SK-N-SH treated with all-trans-retinoic acid at 6 μM for 48 hours (cell line): ENCODE measurements at regions not wholly inside any gene's neighbourhood (a gene's known extent, or its start where the extent isn't known, plus 50 kb on each side); places are given as distances from the start of the nearest gene placed in this dataset.

ENCODE experiments used
- ATAC-seq: fragments of 200-7000 bp; cut with Tn5 transposase; 3 replicates; pipeline ENCODE4 v1.9.1; 2020; ENCODE audit warnings: mild to moderate bottlenecking, moderate library complexity
- ARNTL ChIP-seq: fragments of 450-650 bp; formaldehyde crosslinking; IDR thresholded peaks from 2 replicates; pipeline ENCODE4 v1.5.0; 2020; ENCODE audit warnings: low read depth, mild to moderate bottlenecking, moderate library complexity, borderline replicate concordance
- BACH2 ChIP-seq: fragments of 250-450 bp; sonication (Bioruptor Pico); IDR thresholded peaks from 2 replicates; pipeline ENCODE4 v1.9.0; 2021; ENCODE audit warnings: mild to moderate bottlenecking, borderline replicate concordance
- CSDC2 ChIP-seq: fragments of 250-450 bp; sonication (Bioruptor Pico); IDR thresholded peaks from 2 replicates; pipeline ENCODE4 v1.5.0; 2020; ENCODE audit warnings: mild to moderate bottlenecking, moderate library complexity
- CSRNP3 ChIP-seq: fragments of 250-450 bp; sonication (Bioruptor Pico); IDR thresholded peaks from 2 replicates; pipeline ENCODE4 v1.5.1; 2021; ENCODE audit warnings: mild to moderate bottlenecking, moderate library complexity
- ESRRG ChIP-seq: fragments of 250-450 bp; sonication (Bioruptor Pico); IDR thresholded peaks from 2 replicates; pipeline ENCODE4 v1.6.1; 2021; ENCODE audit warnings: mild to moderate bottlenecking
- GLIS3 ChIP-seq: fragments of 250-450 bp; sonication (Bioruptor Pico); IDR thresholded peaks from 2 replicates; pipeline ENCODE4 v1.5.0; 2020; ENCODE audit warnings: mild to moderate bottlenecking, moderate library complexity
- ISL1 ChIP-seq: fragments of 250-450 bp; sonication (Bioruptor Pico); IDR thresholded peaks from 2 replicates; pipeline ENCODE4 v2.1.2; 2022; ENCODE audit warnings: mild to moderate bottlenecking, moderate library complexity
- OSR1 ChIP-seq: fragments of 250-450 bp; sonication (Bioruptor Pico); IDR thresholded peaks from 2 replicates; pipeline ENCODE4 v1.8.0; 2022; ENCODE audit warnings: moderate library complexity, mild to moderate bottlenecking, inconsistent platforms
- POU6F1 ChIP-seq: fragments of 250-450 bp; sonication (Bioruptor Pico); IDR thresholded peaks from 2 replicates; pipeline ENCODE4 v1.8.0; 2021; ENCODE audit warnings: low read depth, mild to moderate bottlenecking, moderate library complexity, borderline replicate concordance
- PPARA ChIP-seq: fragments of 250-450 bp; sonication (Bioruptor Pico); IDR thresholded peaks from 2 replicates; pipeline ENCODE4 v1.5.0; 2020; ENCODE audit warnings: mild to moderate bottlenecking, borderline replicate concordance
- RARB ChIP-seq: fragments of 250-450 bp; sonication (Bioruptor Pico); IDR thresholded peaks from 2 replicates; pipeline ENCODE4 v1.8.0; 2021; ENCODE audit warnings: mild to moderate bottlenecking, moderate library complexity
- SNAI2 ChIP-seq: fragments of 250-450 bp; sonication (Bioruptor Pico); IDR thresholded peaks from 2 replicates; pipeline ENCODE4 v1.5.0; 2020; ENCODE audit warnings: mild to moderate bottlenecking, moderate library complexity
- TCF4 ChIP-seq: fragments of 250-450 bp; sonication (Bioruptor Pico); IDR thresholded peaks from 2 replicates; pipeline ENCODE4 v1.8.0; 2021; ENCODE audit warnings: mild to moderate bottlenecking, moderate library complexity, borderline replicate concordance
- TOX ChIP-seq: fragments of 250-450 bp; sonication (Bioruptor Pico); IDR thresholded peaks from 2 replicates; pipeline ENCODE4 v1.8.0; 2021; ENCODE audit warnings: mild to moderate bottlenecking, moderate library complexity, borderline replicate concordance
- TSHZ2 ChIP-seq: fragments of 250-450 bp; sonication (Bioruptor Pico); IDR thresholded peaks from 2 replicates; pipeline ENCODE4 v1.5.0; 2020; ENCODE audit warnings: mild to moderate bottlenecking, moderate library complexity
- ZC3H10 ChIP-seq: fragments of 250-450 bp; sonication (Bioruptor Pico); IDR thresholded peaks from 2 replicates; pipeline ENCODE4 v1.5.1; 2021; ENCODE audit warnings: mild to moderate bottlenecking, moderate library complexity
- ZFP3 ChIP-seq: fragments of 250-450 bp; sonication (Bioruptor Pico); IDR thresholded peaks from 2 replicates; pipeline ENCODE4 v1.5.0; 2020; ENCODE audit warnings: mild to moderate bottlenecking, moderate library complexity
- ZFP30 ChIP-seq: fragments of 450-650 bp; formaldehyde crosslinking; IDR thresholded peaks from 2 replicates; pipeline ENCODE4 v1.5.0; 2022; ENCODE audit warnings: mild to moderate bottlenecking, moderate library complexity
- ZNF565 ChIP-seq: fragments of 450-650 bp; formaldehyde crosslinking; conservative IDR thresholded peaks from 2 replicates; pipeline ENCODE4 v1.5.0; 2020; ENCODE audit warnings: low read depth, mild to moderate bottlenecking, moderate library complexity
- ZNF70 ChIP-seq: fragments of 450-650 bp; formaldehyde crosslinking; IDR thresholded peaks from 2 replicates; pipeline ENCODE4 v1.5.0; 2020; ENCODE audit warnings: mild to moderate bottlenecking, moderate library complexity
- ZNF8 ChIP-seq: fragments of 450-650 bp; formaldehyde crosslinking; IDR thresholded peaks from 2 replicates; pipeline ENCODE4 v1.5.0; 2020; ENCODE audit warnings: mild to moderate bottlenecking, moderate library complexity

- ATAC-seq, result no peak
- TF ChIP-seq PPARA (CRISPR knock-in tag), result no peak
- TF ChIP-seq SNAI2, result no peak
- TF ChIP-seq ZFP3 (CRISPR knock-in tag), result no peak
- TF ChIP-seq TCF4 (CRISPR knock-in tag), result no peak
- no peak for TF ChIP-seq OSR1 (CRISPR knock-in tag)
- TF ChIP-seq TSHZ2 (CRISPR knock-in tag), result no peak
- TF ChIP-seq CSDC2 (CRISPR knock-in tag), result no peak
- TF ChIP-seq ZFP30, result no peak
- no peak for TF ChIP-seq TOX (CRISPR knock-in tag)
These were observed 365.6 kb downstream of the CDK5RAP2 start for GRCh38 chr9:120214332-120214731.

GRCh38 chr9:120212853-120213200 is 367.1 kb downstream of the CDK5RAP2 start:
- no peak for TF ChIP-seq ZFP30
- TF ChIP-seq ZC3H10, result no peak
- TF ChIP-seq ZNF565, result no peak
- no peak for TF ChIP-seq ARNTL
- no peak for TF ChIP-seq GLIS3 (CRISPR knock-in tag)
- TF ChIP-seq ZNF8 (CRISPR knock-in tag), result no peak
- ATAC-seq, result no peak

GRCh38 chr9:120212153-120212852 is 367.7 kb downstream of the CDK5RAP2 start:
- TF ChIP-seq ISL1 (no peak), CSDC2 (CRISPR knock-in tag) (no peak), CSRNP3 (CRISPR knock-in tag) (no peak), ZFP3 (CRISPR knock-in tag) (no peak), RARB (no peak), ZNF565 (no peak), ZNF8 (CRISPR knock-in tag) (no peak), OSR1 (CRISPR knock-in tag) (no peak), ZFP30 (no peak), TSHZ2 (CRISPR knock-in tag) (no peak), POU6F1 (no peak), SNAI2 (no peak), BACH2 (no peak), ESRRG (CRISPR knock-in tag) (no peak)
- ATAC-seq, result no peak

- no peak for ATAC-seq
- TF ChIP-seq CSRNP3 (CRISPR knock-in tag) (no peak), TSHZ2 (CRISPR knock-in tag) (no peak), GLIS3 (CRISPR knock-in tag) (no peak), ZNF70 (CRISPR knock-in tag) (no peak), OSR1 (CRISPR knock-in tag) (no peak), TOX (CRISPR knock-in tag) (no peak)
These were observed 369.7 kb downstream of the CDK5RAP2 start for GRCh38 chr9:120210274-120210673.
